Keratinocyte (primary cell): ENCODE measurements at regions not wholly inside any gene's neighbourhood (a gene's known extent, or its start where the extent isn't known, plus 50 kb on each side); places are given as distances from the start of the nearest gene placed in this dataset.

ENCODE experiments used
- DNase-seq: peaks from one replicate; pipeline ENCODE4 v3.0.0-alpha.2; 2011; ENCODE audit warnings: low read depth, missing footprints, low spot score
- FAIRE-seq: peaks from 2 replicates; lab custom pipeline; 2011; peaks lifted over from hg19 to GRCh38; lab: Jason Lieb, UNC
- H2AFZ ChIP-seq: 2 replicates; pipeline ENCODE4 v1.6.0; 2012; ENCODE audit warnings: low read length, control low read depth, inconsistent platforms; ENCODE audit not compliant: control insufficient read depth
- H3K27ac ChIP-seq: 2 replicates; pipeline ENCODE4 v1.5.1; 2011; ENCODE audit warnings: low read length; ENCODE audit not compliant: control insufficient read depth, insufficient read depth
- H3K27me3 ChIP-seq: 3 replicates; pipeline ENCODE4 v1.6.0; 2011; ENCODE audit warnings: low read length; ENCODE audit not compliant: control insufficient read depth, insufficient read depth; ENCODE audit errors: extremely low read depth
- H3K36me3 ChIP-seq, 2 experiments: 2 replicates in 1 of 2; 3 replicates in 1 of 2; pipeline ENCODE4 v1.5.1; 2011; ENCODE audit warnings: low read length in 2 of 2, mild to moderate bottlenecking in 1 of 2; ENCODE audit not compliant: control insufficient read depth in 2 of 2, insufficient read depth in 2 of 2; ENCODE audit errors: extremely low read depth in 1 of 2
- H3K4me1 ChIP-seq: 3 replicates; pipeline ENCODE4 v1.5.1; 2011; ENCODE audit warnings: low read length; ENCODE audit not compliant: control insufficient read depth, insufficient read depth; ENCODE audit errors: extremely low read depth
- H3K4me2 ChIP-seq: 3 replicates; pipeline ENCODE4 v1.6.0; 2011; ENCODE audit warnings: low read depth, low read length; ENCODE audit not compliant: control insufficient read depth, insufficient read depth; ENCODE audit errors: extremely low read depth
- H3K4me3 ChIP-seq, 3 experiments: fragments of 200-600 bp in 1 of 3; sonication (generic) in 1 of 3; 2 replicates in 2 of 3; 3 replicates in 1 of 3; pipeline ENCODE4 v1.5.1; 2011 to 2016; ENCODE audit warnings: low read length in 3 of 3, mild to moderate bottlenecking in 3 of 3, control low read depth in 2 of 3, inconsistent platforms in 1 of 3, low read depth in 1 of 3, mixed read lengths in 1 of 3, mixed run types in 1 of 3, moderate library complexity in 1 of 3; ENCODE audit not compliant: control insufficient read depth in 2 of 3, insufficient read depth in 2 of 3; ENCODE audit errors: extremely low read depth in 1 of 3
- H3K79me2 ChIP-seq: 2 replicates; pipeline ENCODE4 v1.6.0; 2012; ENCODE audit warnings: low read length; ENCODE audit not compliant: control insufficient read depth, insufficient read depth
- H3K9ac ChIP-seq: 3 replicates; pipeline ENCODE4 v1.6.0; 2011; ENCODE audit warnings: low read length; ENCODE audit not compliant: control insufficient read depth, insufficient read depth; ENCODE audit errors: extremely low read depth
- H3K9me1 ChIP-seq: 3 replicates; pipeline ENCODE4 v1.6.0; 2011; ENCODE audit warnings: low read length; ENCODE audit not compliant: control insufficient read depth, insufficient read depth; ENCODE audit errors: extremely low read depth
- H3K9me3 ChIP-seq: 2 replicates; pipeline ENCODE4 v1.5.1; 2012; ENCODE audit warnings: low read depth, low read length; ENCODE audit not compliant: control insufficient read depth
- H4K20me1 ChIP-seq: 3 replicates; pipeline ENCODE4 v1.6.0; 2011; ENCODE audit warnings: low read length; ENCODE audit not compliant: control insufficient read depth, insufficient read depth; ENCODE audit errors: extremely low read depth
- CTCF ChIP-seq, 3 experiments: IDR thresholded peaks in 1 of 3; conservative IDR thresholded peaks in 1 of 3; optimal IDR thresholded peaks in 1 of 3; 2 replicates in 2 of 3; 3 replicates in 1 of 3; pipeline versions ENCODE3 to v1.5.1; 2011; ENCODE audit warnings: low read length in 3 of 3, mild to moderate bottlenecking in 3 of 3, moderate library complexity in 2 of 3, control low read depth in 1 of 3, inconsistent platforms in 1 of 3; ENCODE audit not compliant: insufficient read depth in 2 of 3; ENCODE audit errors: extremely low read depth in 1 of 3
- EZH2 ChIP-seq: IDR thresholded peaks from one replicate; pipeline ENCODE4 v1.6.1; 2012; ENCODE audit warnings: inconsistent platforms, mild to moderate bottlenecking, low read length, moderate library complexity
- dilution Hi-C: fragments of 300-500 bp; cut with MboI; formaldehyde crosslinking; loops from one replicate; pipeline ENCODE4 v1.7.0; 2020; ENCODE audit warnings: low sequenced_read_pairs; ENCODE audit not compliant: extremely low pct_ligation_motif_present

DNA sequence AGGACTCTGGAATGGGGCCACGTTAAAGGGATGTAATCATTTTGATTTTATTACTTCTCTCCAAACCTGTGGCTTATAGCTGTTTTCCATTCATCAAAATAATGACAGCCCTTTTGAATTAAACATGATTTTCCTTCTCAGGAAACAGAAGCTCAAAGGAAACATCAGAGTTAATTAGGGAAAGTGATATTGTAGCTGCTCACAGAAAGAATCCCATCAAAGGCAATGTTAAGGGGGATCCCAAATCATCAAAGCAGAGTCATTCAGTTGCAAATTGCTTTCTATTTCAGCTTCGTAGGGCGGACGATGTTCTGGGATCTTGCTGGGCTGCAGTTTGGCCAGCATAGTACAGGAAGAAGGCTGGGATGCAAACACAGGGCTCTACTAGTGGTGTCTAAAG lies 563.2 kb downstream of the CCSER2 start:
- DNase-seq (no peak), FAIRE-seq (no peak)
- Histone ChIP-seq H3K27me3 (no peaks in the 10 kb centered on the region), H3K4me1 (no peaks in the 10 kb centered on the region), H3K9me3 (no peaks in the 10 kb centered on the region), H3K4me3 (no peak overlapping the region), H2AFZ (no peak overlapping the region), H3K79me2 (no peaks in the 10 kb centered on the region), H3K36me3 (no peaks in the 10 kb centered on the region), H3K4me2 (no peak overlapping the region), H3K9me1 (no peaks in the 10 kb centered on the region), H3K9ac (no peak overlapping the region), H3K27ac (no peak overlapping the region), H4K20me1 (no peaks in the 10 kb centered on the region)
- TF ChIP-seq CTCF (optimal IDR thresholded peaks at IDR 0.05 in 1 of 3, IDR thresholded peaks at IDR 0.05 in 1 of 3, conservative IDR thresholded peaks at IDR 0.05 in 1 of 3; ENCODE audit: extremely low read depth in 1 of 3, insufficient read depth in 2 of 3, low read length in 3 of 3) (no peak), EZH2 (no peak)
- dilution Hi-C loops: no loop called here

- H3K9ac ChIP-seq: no peak overlapping the region
- no peaks in the 10 kb centered on the region for H3K36me3 ChIP-seq
- TF ChIP-seq CTCF (optimal IDR thresholded peaks at IDR 0.05 in 1 of 3, IDR thresholded peaks at IDR 0.05 in 1 of 3, conservative IDR thresholded peaks at IDR 0.05 in 1 of 3; ENCODE audit: extremely low read depth in 1 of 3, insufficient read depth in 2 of 3, low read length in 3 of 3): no peak
- TF ChIP-seq EZH2: no peak
- dilution Hi-C loops: no loop called here
- no peak overlapping the region for H3K4me2 ChIP-seq
- no peak overlapping the region for H3K27ac ChIP-seq
- DNase-seq: no peak
- no peaks in the 10 kb centered on the region for H3K9me1 ChIP-seq
- no peaks in the 10 kb centered on the region for H3K4me1 ChIP-seq
- H3K4me3 ChIP-seq: no peak overlapping the region
- H3K27me3 ChIP-seq: no peaks in the 10 kb centered on the region
- H4K20me1 ChIP-seq: no peaks in the 10 kb centered on the region
- no peaks in the 10 kb centered on the region for H3K9me3 ChIP-seq
- H2AFZ ChIP-seq: no peak overlapping the region
- FAIRE-seq: no peak
- H3K79me2 ChIP-seq: no peaks in the 10 kb centered on the region
Measured at GRCh38 chr10:84895541-84895940, 567.2 kb downstream of the CCSER2 start.
